ENCODE measurements at regions not wholly inside any gene's neighbourhood (a gene's known extent, or its start where the extent isn't known, plus 50 kb on each side); places are given as distances from the start of the nearest gene placed in this dataset.
A peak's percentile ranks its signal among the peaks of the same experiment; 100 is the strongest.

DNA sequence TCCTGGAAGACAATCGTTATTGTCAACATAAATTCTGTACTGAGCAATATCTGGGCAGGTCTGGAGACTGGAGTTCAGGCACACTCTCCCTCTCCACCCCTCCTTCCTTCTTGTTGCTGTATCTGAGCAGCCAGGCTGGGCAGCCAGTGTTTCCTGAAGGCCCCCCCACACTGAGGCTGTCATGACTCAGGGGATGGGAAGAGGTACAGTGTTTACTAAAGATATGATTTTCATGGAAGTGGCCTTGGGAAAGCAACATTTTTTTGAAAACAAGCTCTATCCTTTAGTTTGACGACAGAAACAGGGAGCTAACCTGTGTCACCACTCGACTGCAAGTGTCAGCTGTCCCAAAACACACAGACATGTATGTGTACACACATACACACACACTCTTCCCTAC lies 1485.4 kb upstream of the TMEM132C start:
- Mint-ChIP-seq H3K27ac (no peak overlapping the region), H3K27me3 (ENCODE audit: low read depth) (peaks cover 18% of the 10 kb centered on the region), H3K9me3 (no peaks in the 10 kb centered on the region), H3K4me1 (no peaks in the 10 kb centered on the region), H3K4me3 (no peak overlapping the region), H3K36me3 (no peaks in the 10 kb centered on the region)
- TF ChIP-seq, protein P1, sequence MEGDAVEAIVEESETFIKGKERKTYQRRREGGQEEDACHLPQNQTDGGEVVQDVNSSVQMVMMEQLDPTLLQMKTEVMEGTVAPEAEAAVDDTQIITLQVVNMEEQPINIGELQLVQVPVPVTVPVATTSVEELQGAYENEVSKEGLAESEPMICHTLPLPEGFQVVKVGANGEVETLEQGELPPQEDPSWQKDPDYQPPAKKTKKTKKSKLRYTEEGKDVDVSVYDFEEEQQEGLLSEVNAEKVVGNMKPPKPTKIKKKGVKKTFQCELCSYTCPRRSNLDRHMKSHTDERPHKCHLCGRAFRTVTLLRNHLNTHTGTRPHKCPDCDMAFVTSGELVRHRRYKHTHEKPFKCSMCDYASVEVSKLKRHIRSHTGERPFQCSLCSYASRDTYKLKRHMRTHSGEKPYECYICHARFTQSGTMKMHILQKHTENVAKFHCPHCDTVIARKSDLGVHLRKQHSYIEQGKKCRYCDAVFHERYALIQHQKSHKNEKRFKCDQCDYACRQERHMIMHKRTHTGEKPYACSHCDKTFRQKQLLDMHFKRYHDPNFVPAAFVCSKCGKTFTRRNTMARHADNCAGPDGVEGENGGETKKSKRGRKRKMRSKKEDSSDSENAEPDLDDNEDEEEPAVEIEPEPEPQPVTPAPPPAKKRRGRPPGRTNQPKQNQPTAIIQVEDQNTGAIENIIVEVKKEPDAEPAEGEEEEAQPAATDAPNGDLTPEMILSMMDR (IDR thresholded peaks at IDR 0.05; ENCODE audit: unreplicated experiment): no peak
- DNase-seq (ENCODE audit: low spot score in 2 of 2, unreplicated experiment in 2 of 2): no peak

DNA sequence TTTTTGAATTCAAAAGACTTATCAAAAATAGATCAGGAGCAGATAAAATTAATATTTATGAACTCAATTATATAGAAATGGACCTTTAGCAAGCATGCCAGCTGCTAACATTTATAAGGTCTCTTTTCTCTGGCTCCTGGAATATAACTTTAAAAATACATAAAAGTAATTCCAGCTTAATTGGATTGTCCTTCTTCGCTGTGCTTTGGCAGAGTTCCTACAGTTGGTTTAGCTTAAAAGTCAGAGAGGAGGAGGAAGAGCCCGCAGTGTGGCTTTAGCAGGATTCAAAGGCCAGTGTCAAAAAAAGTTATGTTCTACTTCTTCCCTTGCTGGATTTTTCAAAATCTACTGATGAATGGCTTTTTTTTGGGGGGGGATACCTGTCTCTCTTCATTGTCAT lies 1484.9 kb upstream of the TMEM132C start:
- TF ChIP-seq, protein P1 (IDR thresholded peaks at IDR 0.05; ENCODE audit: unreplicated experiment): no peak
- H3K4me1 Mint-ChIP-seq: no peaks in the 10 kb centered on the region
- H3K9me3 Mint-ChIP-seq: no peaks in the 10 kb centered on the region
- no peaks in the 10 kb centered on the region for H3K36me3 Mint-ChIP-seq
- no peak overlapping the region for H3K27ac Mint-ChIP-seq
- no peak overlapping the region for H3K4me3 Mint-ChIP-seq
- peaks cover 18% of the 10 kb centered on the region for H3K27me3 Mint-ChIP-seq (ENCODE audit: low read depth)
- no peak for DNase-seq (ENCODE audit: low spot score in 2 of 2, unreplicated experiment in 2 of 2)

DNA sequence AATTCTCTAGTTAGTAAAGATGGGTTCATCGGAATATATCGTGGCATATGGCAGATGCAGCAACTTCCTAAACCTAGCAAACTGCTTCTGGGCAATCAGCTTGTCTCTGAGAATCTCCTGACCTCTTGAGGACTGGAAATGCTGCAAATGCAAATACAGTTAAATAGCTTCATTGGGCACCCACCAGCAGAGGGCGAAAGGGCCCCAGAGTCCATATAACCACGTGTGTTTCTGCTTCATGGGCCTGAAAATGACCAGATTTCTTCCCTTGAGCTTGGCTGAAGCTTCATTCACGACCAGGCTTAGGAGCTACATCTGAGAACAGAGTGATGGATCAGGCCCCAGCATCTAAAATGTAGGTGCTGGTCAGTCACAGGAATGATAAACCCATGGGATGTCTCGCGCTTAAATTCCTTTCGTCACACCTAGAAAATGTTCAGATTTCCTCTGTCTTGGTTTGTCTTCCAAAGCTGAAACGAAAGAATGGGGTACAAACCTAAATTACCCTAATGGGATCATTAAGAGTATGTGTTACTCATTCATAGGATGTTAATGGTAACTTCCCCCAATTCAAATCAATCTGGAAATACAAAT lies 1482.5 kb upstream of the TMEM132C start:
- Mint-ChIP-seq H3K4me1 (no peaks in the 10 kb centered on the region), H3K36me3 (no peaks in the 10 kb centered on the region), H3K27me3 (ENCODE audit: low read depth) (peaks cover 15% of the 10 kb centered on the region), H3K9me3 (no peaks in the 10 kb centered on the region), H3K4me3 (no peak overlapping the region), H3K27ac (no peak overlapping the region)
- TF ChIP-seq, protein P1 (IDR thresholded peaks at IDR 0.05; ENCODE audit: unreplicated experiment): peak; percentile 52
- peak in 1 of 2 experiments; percentile 46 for DNase-seq (ENCODE audit: low spot score in 2 of 2, unreplicated experiment in 2 of 2)

DNA sequence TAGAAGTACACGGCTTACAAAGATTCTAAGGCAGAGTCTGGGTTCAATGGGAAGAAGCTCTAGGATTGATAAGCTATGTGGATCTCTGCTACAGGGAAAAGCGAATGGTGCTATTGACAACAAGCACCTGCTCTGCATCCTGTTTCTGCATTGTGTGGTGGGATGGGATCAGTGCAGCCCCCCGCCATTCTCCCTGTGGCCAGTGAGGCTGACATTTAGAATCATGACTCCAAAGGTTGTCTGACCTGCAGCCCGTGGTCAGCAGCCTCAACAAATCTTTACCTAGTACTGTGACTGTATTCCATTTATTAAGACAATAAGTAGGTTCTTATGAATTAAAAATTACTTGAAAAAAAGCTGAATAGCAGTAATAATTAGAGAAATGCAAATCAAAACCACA lies 1477.0 kb upstream of the TMEM132C start:
- H3K4me1 Mint-ChIP-seq: no peaks in the 10 kb centered on the region
- H3K27me3 Mint-ChIP-seq (ENCODE audit: low read depth): no peaks in the 10 kb centered on the region
- TF ChIP-seq, protein P1 (IDR thresholded peaks at IDR 0.05; ENCODE audit: unreplicated experiment): no peak
- no peaks in the 10 kb centered on the region for H3K9me3 Mint-ChIP-seq
- no peak overlapping the region for H3K27ac Mint-ChIP-seq
- no peaks in the 10 kb centered on the region for H3K36me3 Mint-ChIP-seq
- DNase-seq (ENCODE audit: low spot score in 2 of 2, unreplicated experiment in 2 of 2): no peak
- no peak overlapping the region for H3K4me3 Mint-ChIP-seq

DNA sequence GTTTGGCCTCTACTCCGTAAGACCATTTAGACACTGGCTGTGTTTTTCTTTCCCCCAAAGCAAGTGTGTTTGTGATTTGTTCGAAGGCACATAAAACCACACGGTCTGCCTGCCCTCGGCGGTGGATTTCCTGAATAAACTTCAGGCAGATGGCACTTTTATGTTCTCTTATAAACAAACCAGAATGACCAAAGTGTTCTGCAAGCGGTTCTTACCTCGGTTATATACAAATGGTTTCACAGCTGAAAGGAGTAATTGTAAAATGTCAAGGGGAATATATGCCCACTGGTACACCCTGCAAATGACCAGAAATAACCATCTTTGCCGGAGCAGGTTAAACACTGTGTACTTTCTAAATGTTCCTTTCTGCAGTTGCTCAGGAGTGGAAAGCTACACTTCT lies 1475.8 kb upstream of the TMEM132C start:
- Mint-ChIP-seq H3K27ac (no peak overlapping the region), H3K9me3 (no peaks in the 10 kb centered on the region), H3K4me1 (no peaks in the 10 kb centered on the region), H3K27me3 (ENCODE audit: low read depth) (no peaks in the 10 kb centered on the region), H3K36me3 (no peaks in the 10 kb centered on the region), H3K4me3 (no peak overlapping the region)
- TF ChIP-seq, protein P1 (IDR thresholded peaks at IDR 0.05; ENCODE audit: unreplicated experiment): no peak
- DNase-seq (ENCODE audit: low spot score in 2 of 2, unreplicated experiment in 2 of 2): no peak

DNA sequence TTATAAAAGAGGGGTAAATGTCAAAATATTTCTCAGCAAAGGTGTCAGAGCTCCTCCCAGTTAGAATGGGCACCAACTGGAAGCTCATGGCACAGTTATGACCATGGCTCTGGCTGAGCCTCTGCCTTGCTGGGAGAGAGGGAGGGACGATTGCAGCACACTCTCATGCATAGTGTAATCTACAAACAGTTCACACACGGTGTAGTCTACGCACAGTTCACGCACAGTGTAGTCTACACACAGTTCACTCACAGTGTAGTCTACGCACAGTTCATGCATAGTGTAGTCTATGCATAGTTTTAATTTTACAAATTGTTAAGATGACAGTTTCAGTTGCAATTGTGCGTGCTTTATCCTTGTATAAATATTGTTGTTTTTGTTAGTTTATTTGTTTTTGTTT lies 1474.6 kb upstream of the TMEM132C start:
- H3K27me3 Mint-ChIP-seq (ENCODE audit: low read depth): no peaks in the 10 kb centered on the region
- DNase-seq (ENCODE audit: low spot score in 2 of 2, unreplicated experiment in 2 of 2): no peak
- no peaks in the 10 kb centered on the region for H3K9me3 Mint-ChIP-seq
- no peak overlapping the region for H3K4me3 Mint-ChIP-seq
- no peaks in the 10 kb centered on the region for H3K36me3 Mint-ChIP-seq
- H3K27ac Mint-ChIP-seq: no peak overlapping the region
- H3K4me1 Mint-ChIP-seq: no peaks in the 10 kb centered on the region
- TF ChIP-seq, protein P1 (IDR thresholded peaks at IDR 0.05; ENCODE audit: unreplicated experiment): no peak

Measured in mesothelial cell of epicardium (in vitro differentiated cells).